Astrocyte of the spinal cord (primary cell): ENCODE measurements at regions not wholly inside any gene's neighbourhood (a gene's known extent, or its start where the extent isn't known, plus 50 kb on each side); places are given as distances from the start of the nearest gene placed in this dataset.

Experiments used
- DNase-seq: peaks from one replicate; pipeline ENCODE4 v3.0.0; 2011; ENCODE audit warnings: low read depth, low spot score
- H3K4me3 ChIP-seq: 2 replicates; pipeline ENCODE4 v1.5.1; 2011; ENCODE audit warnings: low read depth, mild to moderate bottlenecking, low read length, moderate library complexity
- CTCF ChIP-seq: IDR thresholded peaks from 2 replicates; pipeline ENCODE4 v1.5.1; 2012; ENCODE audit warnings: low read depth, mild to moderate bottlenecking, low read length, inconsistent platforms
- in situ Hi-C: cut with HindIII; loops from 2 replicates; pipeline ENCODE4 v1.10.0; 2017; ENCODE audit warnings: low sequenced_read_pairs

DNA sequence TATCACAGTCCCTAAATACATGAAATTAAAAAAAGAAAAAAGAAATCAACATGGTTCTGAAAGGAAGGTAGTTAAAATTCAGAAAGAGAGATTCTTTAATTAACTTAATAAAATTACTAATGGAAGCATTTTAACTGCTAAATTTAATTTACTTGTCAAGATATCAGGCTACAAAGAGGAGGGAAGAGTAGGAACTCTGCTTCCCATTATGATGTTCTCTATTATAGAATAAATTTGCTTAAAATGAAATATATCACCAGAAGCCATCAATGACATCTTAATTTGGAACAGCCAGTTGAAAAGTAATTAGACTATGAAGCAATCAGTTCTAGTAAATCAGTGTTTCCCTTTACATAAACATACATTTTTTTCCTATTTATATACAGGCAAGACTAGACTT, 611.8 kb upstream of the FANCL start:
- in situ Hi-C loops = no loop called here
- H3K4me3 ChIP-seq = no peak overlapping the region
- no peak for DNase-seq
- TF ChIP-seq CTCF = no peak

- no peak for TF ChIP-seq CTCF
- in situ Hi-C loops = no loop called here
Measured at GRCh38 chr2:58852243-58852642, 611.1 kb upstream of the FANCL start.

DNA sequence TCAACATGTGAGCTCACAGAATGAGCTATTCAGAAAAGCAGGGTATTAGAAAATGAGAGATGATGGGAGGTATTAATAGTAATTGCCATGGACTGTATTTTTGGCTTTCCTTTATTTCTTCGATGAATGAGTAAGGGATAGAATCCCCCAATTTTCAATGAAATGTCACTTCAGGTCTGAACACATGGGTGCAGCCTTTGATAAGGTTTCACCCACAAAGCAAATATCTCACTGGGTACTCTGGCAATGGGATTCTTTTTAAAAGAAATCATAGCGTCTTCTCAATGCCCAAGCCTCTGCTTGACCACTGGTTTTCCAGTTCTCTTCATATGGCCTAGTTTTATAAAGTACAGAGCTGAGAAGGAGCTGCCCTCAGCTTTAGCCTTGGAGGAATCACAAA, 610.5 kb upstream of the FANCL start:
- H3K4me3 ChIP-seq = no peak overlapping the region
- peak; percentile 6 for DNase-seq
- no peak for TF ChIP-seq CTCF

More at GRCh38 chr2:58852243-58852642, 611.1 kb upstream of the FANCL start:
- DNase-seq = no peak
- H3K4me3 ChIP-seq = no peak overlapping the region

GRCh38 chr2:58845011-58845410, 603.9 kb upstream of the FANCL start:
- DNase-seq = no peak
- TF ChIP-seq CTCF = no peak
- no peak overlapping the region for H3K4me3 ChIP-seq
- in situ Hi-C loops = no loop called here

More for the DNA sequence above, 610.5 kb upstream of the FANCL start:
- in situ Hi-C loops = no loop called here

DNA sequence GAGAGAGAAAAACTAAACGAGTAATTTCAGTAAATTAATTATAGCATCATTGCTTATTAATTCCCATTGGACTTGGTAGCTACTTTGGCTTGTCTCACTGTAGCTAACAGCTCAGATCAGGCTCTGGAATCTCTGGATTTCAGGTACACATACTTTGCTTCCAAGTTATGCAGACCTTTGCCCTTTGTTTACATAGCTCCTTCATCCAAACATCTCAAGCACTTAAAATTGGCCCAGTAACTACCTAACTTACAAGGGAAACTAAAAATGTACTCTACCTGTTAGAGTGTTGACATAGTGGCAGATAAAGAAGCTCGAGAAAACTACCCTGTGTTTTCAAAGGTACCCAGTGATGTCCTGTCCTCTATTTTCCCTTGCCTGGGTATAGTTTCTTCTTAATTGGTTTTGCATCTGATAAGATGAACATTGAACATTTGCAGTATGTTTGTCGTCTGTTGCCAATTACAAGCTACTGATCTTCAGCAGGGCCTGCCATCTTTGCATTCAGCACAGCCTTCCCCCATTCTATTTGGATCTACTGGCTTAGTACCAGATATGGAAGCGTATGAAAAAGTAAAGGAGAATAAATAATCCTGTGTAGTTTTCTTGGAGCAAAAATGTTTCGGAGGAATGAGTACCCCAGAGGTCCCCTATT, 601.5 kb upstream of the FANCL start:
- in situ Hi-C loops = no loop called here
- no peak for TF ChIP-seq CTCF
- DNase-seq = no peak
- H3K4me3 ChIP-seq = no peak overlapping the region

DNA sequence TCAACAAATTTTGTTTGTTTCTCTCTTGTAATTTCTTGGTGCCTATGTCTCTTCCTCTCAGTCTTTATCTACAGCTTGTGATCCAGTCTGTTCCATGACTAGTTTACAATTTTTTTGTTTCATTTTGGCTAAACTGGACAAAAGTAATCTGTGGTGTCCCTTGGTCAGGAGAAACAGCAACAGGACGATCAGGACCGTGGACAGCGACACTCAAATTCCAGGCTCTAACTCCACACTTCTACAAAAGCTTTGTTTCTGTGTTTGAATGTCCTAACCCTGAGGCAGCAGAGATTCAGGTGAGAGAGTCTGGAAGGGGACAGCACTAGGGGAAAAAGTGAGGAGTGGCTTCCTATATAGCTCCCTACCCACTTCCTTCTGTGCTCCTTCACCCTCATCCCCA, 593.3 kb upstream of the FANCL start:
- peak; percentile 34 for DNase-seq
- TF ChIP-seq CTCF = no peak
- in situ Hi-C loops = no loop called here
- H3K4me3 ChIP-seq = no peak overlapping the region

DNA sequence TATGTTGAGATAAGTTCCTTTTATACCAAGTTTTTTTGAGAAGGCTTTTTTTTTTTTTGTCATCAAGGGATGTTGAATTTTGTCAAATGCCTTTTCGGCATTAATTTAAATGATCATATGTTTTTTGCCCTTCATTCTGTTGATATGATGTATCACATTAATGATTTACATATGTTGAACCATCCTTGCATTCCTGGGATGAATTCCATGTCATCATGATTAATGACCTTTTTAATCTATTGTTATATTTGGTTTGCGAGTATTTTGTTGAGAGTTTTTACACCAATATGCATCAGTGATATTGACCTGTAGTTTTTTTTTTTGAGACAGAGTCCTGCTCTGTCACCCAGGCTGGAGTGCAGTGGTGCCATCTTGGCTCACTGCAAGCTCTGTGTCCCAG, 585.7 kb upstream of the FANCL start:
- no peak for DNase-seq
- in situ Hi-C loops = no loop called here
- no peak for TF ChIP-seq CTCF
- H3K4me3 ChIP-seq = no peak overlapping the region
